Adrenal gland (tissue), 5 donors: ENCODE measurements at regions not wholly inside any gene's neighbourhood (a gene's known extent, or its start where the extent isn't known, plus 50 kb on each side); places are given as distances from the start of the nearest gene placed in this dataset.

Source experiments
- POLR2A ChIP-seq, 2 donors: fragments of 450-650 bp; IDR thresholded peaks; one replicate each; pipeline ENCODE4 v1.6.1; 2017; ENCODE audit warnings: antibody characterized with exemption in 2 of 2, mild to moderate bottlenecking in 2 of 2, moderate library complexity in 1 of 2
- TF ChIP-seq, protein P1 (sequence below), 6 experiments: fragments of 450-650 bp in 4 of 6; fragments of 200-600 bp in 2 of 6; sonication (generic) in 1 of 6; IDR thresholded peaks; 1 replicate in 5 of 6; 2 replicates in 1 of 6; pipeline versions ENCODE4 v1.5.1 to v1.8.0; 2016 to 2021; ENCODE audit warnings: antibody characterized with exemption in 6 of 6, mild to moderate bottlenecking in 2 of 6, moderate library complexity in 1 of 6
- donor health status: DM: no; HTN: no; CAD: no.

- TF ChIP-seq, protein P1, sequence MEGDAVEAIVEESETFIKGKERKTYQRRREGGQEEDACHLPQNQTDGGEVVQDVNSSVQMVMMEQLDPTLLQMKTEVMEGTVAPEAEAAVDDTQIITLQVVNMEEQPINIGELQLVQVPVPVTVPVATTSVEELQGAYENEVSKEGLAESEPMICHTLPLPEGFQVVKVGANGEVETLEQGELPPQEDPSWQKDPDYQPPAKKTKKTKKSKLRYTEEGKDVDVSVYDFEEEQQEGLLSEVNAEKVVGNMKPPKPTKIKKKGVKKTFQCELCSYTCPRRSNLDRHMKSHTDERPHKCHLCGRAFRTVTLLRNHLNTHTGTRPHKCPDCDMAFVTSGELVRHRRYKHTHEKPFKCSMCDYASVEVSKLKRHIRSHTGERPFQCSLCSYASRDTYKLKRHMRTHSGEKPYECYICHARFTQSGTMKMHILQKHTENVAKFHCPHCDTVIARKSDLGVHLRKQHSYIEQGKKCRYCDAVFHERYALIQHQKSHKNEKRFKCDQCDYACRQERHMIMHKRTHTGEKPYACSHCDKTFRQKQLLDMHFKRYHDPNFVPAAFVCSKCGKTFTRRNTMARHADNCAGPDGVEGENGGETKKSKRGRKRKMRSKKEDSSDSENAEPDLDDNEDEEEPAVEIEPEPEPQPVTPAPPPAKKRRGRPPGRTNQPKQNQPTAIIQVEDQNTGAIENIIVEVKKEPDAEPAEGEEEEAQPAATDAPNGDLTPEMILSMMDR (IDR thresholded peaks at IDR 0.05) = no peak
- no peak for TF ChIP-seq POLR2A (IDR thresholded peaks at IDR 0.05)
These were observed 110.7 kb downstream of the MFAP3L start for GRCh38 chr4:169915545-169915944.
